OCI-LY7 (cell line): ENCODE measurements at regions not wholly inside any gene's neighbourhood (a gene's known extent, or its start where the extent isn't known, plus 50 kb on each side); places are given as distances from the start of the nearest gene placed in this dataset.

ENCODE experiments used
- BruUV-seq: library from RNA; stranded (reverse); fragments of 400-500 nt; replicated peaks from 2 replicates; lab custom pipeline; 2021; lab: Mats Ljungman, UMichigan
- CTCF ChIA-PET: fragments of 300-600 bp; sonication (Branson Sonifier 250); formaldehyde crosslinking; loops from one replicate; lab custom pipeline; 2022; ENCODE audit warnings: antibody characterized with exemption; ENCODE audit not compliant: unreplicated experiment; lab: Charles Lee
- POLR2A ChIA-PET: fragments of 300-600 bp; sonication (Branson Sonifier 250); formaldehyde crosslinking; loops from one replicate; lab custom pipeline; 2022; ENCODE audit warnings: antibody characterized with exemption; lab: Charles Lee
- DNase-seq: peaks from one replicate; pipeline ENCODE4 v3.0.0-alpha.2; 2015; ENCODE audit warnings: low spot score
- H2AFZ ChIP-seq: fragments of 200-600 bp; sonication (generic), shearing (Covaris generic); 2 replicates; pipeline ENCODE4 v1.6.1; 2014; ENCODE audit warnings: mild to moderate bottlenecking, antibody characterized with exemption, low read length, moderate library complexity
- H3K27ac ChIP-seq: fragments of 200-600 bp; sonication (generic); 2 replicates; pipeline ENCODE4 v1.5.1; 2014; ENCODE audit warnings: mixed run types, low read depth, mild to moderate bottlenecking, moderate library complexity, low read length, inconsistent platforms; ENCODE audit not compliant: poor library complexity, severe bottlenecking
- H3K36me3 ChIP-seq: fragments of 200-600 bp; sonication (generic); 2 replicates; pipeline ENCODE4 v1.6.1; 2014; ENCODE audit warnings: mild to moderate bottlenecking, antibody characterized with exemption, low read length, moderate library complexity, mixed read lengths; ENCODE audit not compliant: insufficient read depth
- H3K4me1 ChIP-seq: fragments of 200-600 bp; sonication (generic); 2 replicates; pipeline ENCODE4 v1.5.1; 2014; ENCODE audit warnings: mild to moderate bottlenecking, low read length; ENCODE audit not compliant: insufficient read depth, poor library complexity, severe bottlenecking
- H3K4me2 ChIP-seq: fragments of 200-600 bp; sonication (generic); 2 replicates; pipeline ENCODE4 v1.6.1; 2014; ENCODE audit warnings: mild to moderate bottlenecking, low read length
- H3K4me3 ChIP-seq: fragments of 200-600 bp; sonication (generic); 2 replicates; pipeline ENCODE4 v1.5.1; 2014; ENCODE audit warnings: mild to moderate bottlenecking, low read depth, low read length; ENCODE audit not compliant: poor library complexity, severe bottlenecking
- H3K79me2 ChIP-seq: fragments of 200-600 bp; sonication (generic); 2 replicates; pipeline ENCODE4 v1.6.1; 2016; ENCODE audit warnings: low read depth, mild to moderate bottlenecking, low read length, moderate library complexity, mixed read lengths; ENCODE audit not compliant: insufficient read depth
- H3K9me2 ChIP-seq: fragments of 200-600 bp; sonication (generic); 2 replicates; pipeline ENCODE4 v1.6.1; 2016; ENCODE audit warnings: mild to moderate bottlenecking, low read length, mixed read lengths; ENCODE audit not compliant: insufficient read depth
- H3K9me3 ChIP-seq: fragments of 200-600 bp; sonication (generic); 2 replicates; pipeline ENCODE4 v1.6.1; 2014; ENCODE audit warnings: mild to moderate bottlenecking, mixed run types, low read length, mixed read lengths
- H4K20me1 ChIP-seq: fragments of 200-600 bp; sonication (generic); 2 replicates; pipeline ENCODE4 v1.6.1; 2014; ENCODE audit warnings: mild to moderate bottlenecking, antibody characterized with exemption, low read length, moderate library complexity, mixed read lengths; ENCODE audit not compliant: insufficient read depth
- CTCF ChIP-seq: fragments of 200-600 bp; sonication (generic); conservative IDR thresholded peaks from 2 replicates; pipeline ENCODE4 v1.5.1; 2014; ENCODE audit warnings: mild to moderate bottlenecking, antibody characterized with exemption, low read length, moderate library complexity, mixed read lengths
- EZH2phosphoT487 ChIP-seq: fragments of 200-600 bp; sonication (generic); IDR thresholded peaks from 2 replicates; pipeline ENCODE4 v1.6.1; 2018; ENCODE audit warnings: low read depth, borderline replicate concordance, mild to moderate bottlenecking, mixed run types, antibody characterized with exemption, low read length, moderate library complexity, mixed read lengths
- intact Hi-C: fragments of 100-400 bp; cut with micrococcal nuclease; formaldehyde crosslinking; loops from one replicate; pipeline ENCODE4 v1.10.0; 2022; ENCODE audit not compliant: unreplicated experiment

- intact Hi-C loops, result no loop called here
- H3K4me3 ChIP-seq, result no peak overlapping the region
- POLR2A ChIA-PET, result no interaction called here
- H3K9me3 ChIP-seq, result no peaks in the 10 kb centered on the region
- no peak overlapping the region for H3K27ac ChIP-seq
- TF ChIP-seq CTCF, result no peak
- TF ChIP-seq EZH2phosphoT487, result no peak
- no peaks in the 10 kb centered on the region for H3K79me2 ChIP-seq
- no TSS peak for BruUV-seq
- no peaks in the 10 kb centered on the region for H3K9me2 ChIP-seq
- no peak overlapping the region for H2AFZ ChIP-seq
- no peak for DNase-seq
- H3K4me1 ChIP-seq, result no peaks in the 10 kb centered on the region
- H3K4me2 ChIP-seq, result no peak overlapping the region
- CTCF ChIA-PET, result no interaction called here
- no peaks in the 10 kb centered on the region for H3K36me3 ChIP-seq
- no peaks in the 10 kb centered on the region for H4K20me1 ChIP-seq
These were observed 63.3 kb upstream of the LRRN1 start for GRCh38 chr3:3735919-3736318.

GRCh38 chr3:3734881-3735280 is 64.3 kb upstream of the LRRN1 start:
- Histone ChIP-seq H3K4me1 (no peaks in the 10 kb centered on the region), H3K9me3 (no peaks in the 10 kb centered on the region), H2AFZ (no peak overlapping the region), H3K9me2 (no peaks in the 10 kb centered on the region), H3K4me3 (no peak overlapping the region), H3K79me2 (no peaks in the 10 kb centered on the region), H3K27ac (no peak overlapping the region), H3K36me3 (no peaks in the 10 kb centered on the region), H3K4me2 (no peak overlapping the region), H4K20me1 (no peaks in the 10 kb centered on the region)
- CTCF ChIA-PET, result no interaction called here
- intact Hi-C loops, result no loop called here
- TF ChIP-seq EZH2phosphoT487, result no peak
- TF ChIP-seq CTCF, result no peak
- no peak for DNase-seq
- BruUV-seq, result no TSS peak
- POLR2A ChIA-PET, result no interaction called here

- DNase-seq, result no peak
- Histone ChIP-seq H4K20me1 (no peaks in the 10 kb centered on the region), H2AFZ (no peak overlapping the region), H3K4me1 (no peaks in the 10 kb centered on the region), H3K9me2 (no peaks in the 10 kb centered on the region), H3K9me3 (no peaks in the 10 kb centered on the region), H3K4me2 (no peak overlapping the region), H3K4me3 (no peak overlapping the region), H3K36me3 (no peaks in the 10 kb centered on the region), H3K79me2 (no peaks in the 10 kb centered on the region), H3K27ac (no peak overlapping the region)
- intact Hi-C loops, result no loop called here
- ChIA-PET POLR2A (interaction anchor here (0.7 kb wide), 1 partner anchor 1921 kb away, joined by 3 read pairs; no protein-coding TSS in a partner anchor), CTCF (no interaction called here)
- TF ChIP-seq CTCF (no peak), EZH2phosphoT487 (no peak)
- BruUV-seq, result no TSS peak
These were observed 70.0 kb upstream of the LRRN1 start for GRCh38 chr3:3729261-3729660.
